HepG2 (cell line): ENCODE measurements at regions not wholly inside any gene's neighbourhood (a gene's known extent, or its start where the extent isn't known, plus 50 kb on each side); places are given as distances from the start of the nearest gene placed in this dataset.

Source experiments
- CHD2 ChIP-seq: IDR thresholded peaks from 2 replicates; pipeline ENCODE4 v1.6.1; 2011; ENCODE audit warnings: low read depth, low read length, improper control_type of control experiment
- ELK4 ChIP-seq: sonication (generic); formaldehyde crosslinking; IDR thresholded peaks from 2 replicates; pipeline ENCODE4 v1.9.0; 2021; ENCODE audit warnings: missing genetic modification reagents, borderline replicate concordance
- MYC ChIP-seq: sonication (generic); formaldehyde crosslinking; IDR thresholded peaks from 2 replicates; pipeline ENCODE4 v1.9.0; 2021; ENCODE audit warnings: missing genetic modification reagents, borderline replicate concordance
- NFIC ChIP-seq: IDR thresholded peaks from 2 replicates; pipeline ENCODE4 v1.6.1; 2012; ENCODE audit warnings: mild to moderate bottlenecking, low read length, inconsistent platforms

DNA sequence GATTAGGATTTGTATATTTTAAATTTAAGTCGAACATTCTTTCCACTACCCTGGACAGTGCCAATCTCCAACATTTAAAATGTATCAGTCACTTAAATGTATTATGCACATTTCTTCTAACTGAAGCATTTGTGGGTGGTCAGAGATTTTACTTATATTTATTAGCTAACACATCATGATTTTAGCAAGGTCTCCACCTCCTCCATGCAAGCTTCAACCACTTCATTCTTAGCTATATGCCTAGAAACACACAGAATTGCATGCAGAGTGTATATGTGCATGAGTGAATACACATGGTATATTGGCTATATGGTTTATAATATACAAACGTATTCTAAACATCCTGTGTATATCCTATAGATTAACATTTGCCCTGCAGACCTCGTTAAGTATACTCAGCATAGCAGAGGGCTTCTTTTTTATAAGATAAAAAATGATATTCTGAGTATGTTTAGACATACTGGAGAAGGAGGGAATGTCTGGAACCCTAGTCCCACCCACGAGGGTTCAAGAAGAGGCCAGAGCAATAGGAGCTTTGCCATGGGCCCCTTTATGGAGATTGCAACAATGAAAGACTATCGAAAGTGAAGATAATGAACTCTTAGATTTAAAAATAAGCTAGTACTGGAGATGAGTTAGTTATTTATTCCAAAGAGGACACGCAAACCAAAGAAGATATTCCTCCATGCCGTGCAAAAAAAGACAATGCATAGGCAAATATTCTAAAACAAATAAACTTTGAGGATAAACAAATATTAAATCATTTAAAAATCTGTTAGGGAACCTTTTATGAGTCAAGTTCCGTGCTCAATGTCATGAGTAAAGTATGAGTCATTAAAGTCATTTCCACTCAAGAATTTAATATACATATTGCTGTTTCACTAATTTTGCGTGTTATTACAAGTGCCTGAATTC, 480.4 kb downstream of the SIPA1L2 start:
- TF ChIP-seq CHD2 = no peak
- no peak for TF ChIP-seq NFIC
- no peak for TF ChIP-seq MYC (CRISPR knock-in tag)
- TF ChIP-seq ELK4 (CRISPR knock-in tag) = no peak
